Cardiac muscle cell (in vitro differentiated cells and primary cell): ENCODE measurements at regions not wholly inside any gene's neighbourhood (a gene's known extent, or its start where the extent isn't known, plus 50 kb on each side); places are given as distances from the start of the nearest gene placed in this dataset.

Experiments used
- DNase-seq, 2 donors: peaks; one replicate each; pipeline versions ENCODE4 v3.0.0 to v3.0.0-alpha.2; 2010 to 2017; ENCODE audit warnings: low read depth in 1 of 2, low spot score in 1 of 2
- H3K27ac ChIP-seq: fragments of 200-600 bp; sonication (generic); 2 replicates; pipeline ENCODE4 v1.5.1; 2016
- H3K27me3 ChIP-seq: fragments of 200-600 bp; sonication (generic); 2 replicates; pipeline ENCODE4 v1.6.0; 2016; ENCODE audit warnings: control low read depth
- H3K36me3 ChIP-seq: fragments of 200-600 bp; sonication (generic); 2 replicates; pipeline ENCODE4 v1.5.1; 2016; ENCODE audit warnings: control low read depth
- H3K4me1 ChIP-seq: fragments of 200-600 bp; sonication (generic); 2 replicates; pipeline ENCODE4 v1.8.1; 2017; ENCODE audit warnings: low read depth, mild to moderate bottlenecking, mixed run types
- H3K4me3 ChIP-seq: fragments of 200-600 bp; sonication (generic); 2 replicates; pipeline ENCODE4 v1.5.1; 2016; ENCODE audit warnings: mild to moderate bottlenecking
- H3K9me3 ChIP-seq: fragments of 200-600 bp; sonication (generic); 2 replicates; pipeline ENCODE4 v1.5.1; 2017; ENCODE audit warnings: low read depth, mild to moderate bottlenecking, control low read depth
- CTCF ChIP-seq: IDR thresholded peaks from 2 replicates; pipeline ENCODE4 v1.5.1; 2012; ENCODE audit warnings: low read depth, mild to moderate bottlenecking, low read length

GRCh38 chr4:151894246-151894645 lies 133.4 kb upstream of the GATB start:
- no peak for TF ChIP-seq CTCF
- no peak overlapping the region for H3K4me3 ChIP-seq
- H3K27me3 ChIP-seq, result no peaks in the 10 kb centered on the region
- H3K9me3 ChIP-seq, result no peaks in the 10 kb centered on the region
- DNase-seq, result no peak
- H3K4me1 ChIP-seq, result no peaks in the 10 kb centered on the region
- H3K36me3 ChIP-seq, result no peaks in the 10 kb centered on the region
- H3K27ac ChIP-seq, result no peak overlapping the region

- DNase-seq, result no peak
- TF ChIP-seq CTCF, result no peak
- no peak overlapping the region for H3K27ac ChIP-seq
- no peaks in the 10 kb centered on the region for H3K36me3 ChIP-seq
- no peaks in the 10 kb centered on the region for H3K9me3 ChIP-seq
- no peaks in the 10 kb centered on the region for H3K4me1 ChIP-seq
- H3K27me3 ChIP-seq, result no peaks in the 10 kb centered on the region
- H3K4me3 ChIP-seq, result no peak overlapping the region
These were observed 127.6 kb upstream of the GATB start for GRCh38 chr4:151888367-151888866.

GRCh38 chr4:151887816-151888180 lies 127.0 kb upstream of the GATB start:
- Histone ChIP-seq H3K9me3 (no peaks in the 10 kb centered on the region), H3K4me1 (no peaks in the 10 kb centered on the region), H3K36me3 (no peaks in the 10 kb centered on the region), H3K27ac (no peak overlapping the region), H3K4me3 (no peak overlapping the region), H3K27me3 (no peaks in the 10 kb centered on the region)
- DNase-seq, result no peak
- TF ChIP-seq CTCF, result no peak

- Histone ChIP-seq H3K27me3 (no peaks in the 10 kb centered on the region), H3K4me3 (no peak overlapping the region), H3K36me3 (no peaks in the 10 kb centered on the region), H3K4me1 (no peaks in the 10 kb centered on the region), H3K9me3 (no peaks in the 10 kb centered on the region), H3K27ac (no peak overlapping the region)
- DNase-seq, result no peak
- TF ChIP-seq CTCF, result no peak
These were observed 126.4 kb upstream of the GATB start for GRCh38 chr4:151887031-151887815.

GRCh38 chr4:151885123-151885522 lies 124.3 kb upstream of the GATB start:
- no peaks in the 10 kb centered on the region for H3K27me3 ChIP-seq
- no peak for DNase-seq
- H3K36me3 ChIP-seq, result no peaks in the 10 kb centered on the region
- no peak for TF ChIP-seq CTCF
- no peak overlapping the region for H3K27ac ChIP-seq
- H3K9me3 ChIP-seq, result no peaks in the 10 kb centered on the region
- no peak overlapping the region for H3K4me3 ChIP-seq
- no peaks in the 10 kb centered on the region for H3K4me1 ChIP-seq
